Astrocyte (in vitro differentiated cells and primary cell): ENCODE measurements at regions not wholly inside any gene's neighbourhood (a gene's known extent, or its start where the extent isn't known, plus 50 kb on each side); places are given as distances from the start of the nearest gene placed in this dataset.

Source experiments
- DNase-seq: peaks from one replicate; pipeline ENCODE4 v3.0.0-alpha.2; 2010; ENCODE audit warnings: low read depth
- FAIRE-seq: peaks from 2 replicates; lab custom pipeline; 2011; peaks lifted over from hg19 to GRCh38; lab: Jason Lieb, UNC
- H2AFZ ChIP-seq: 2 replicates; pipeline ENCODE4 v1.6.0; 2012; ENCODE audit warnings: low read depth, low read length, inconsistent platforms
- H3K27ac ChIP-seq: 2 replicates; pipeline ENCODE4 v1.5.1; 2011; ENCODE audit warnings: low read depth, low read length, inconsistent platforms
- H3K27me3 ChIP-seq: 2 replicates; pipeline ENCODE4 v1.6.0; 2011; ENCODE audit warnings: low read length, inconsistent platforms; ENCODE audit not compliant: insufficient read depth
- H3K36me3 ChIP-seq: 2 replicates; pipeline ENCODE4 v1.5.1; 2011; ENCODE audit warnings: low read length, inconsistent platforms; ENCODE audit not compliant: insufficient read depth
- H3K4me1 ChIP-seq: 2 replicates; pipeline ENCODE4 v1.5.1; 2011; ENCODE audit warnings: low read length, inconsistent platforms; ENCODE audit not compliant: insufficient read depth
- H3K4me2 ChIP-seq: 2 replicates; pipeline ENCODE4 v1.6.0; 2012; ENCODE audit warnings: low read length, inconsistent platforms
- H3K4me3 ChIP-seq: 2 replicates; pipeline ENCODE4 v1.5.1; 2011; ENCODE audit warnings: low read depth, mild to moderate bottlenecking, low read length, inconsistent platforms; ENCODE audit not compliant: insufficient read depth
- H3K79me2 ChIP-seq: 2 replicates; pipeline ENCODE4 v1.6.0; 2012; ENCODE audit warnings: mild to moderate bottlenecking, low read length, inconsistent platforms; ENCODE audit not compliant: insufficient read depth
- H3K9ac ChIP-seq: 2 replicates; pipeline ENCODE4 v1.6.0; 2012; ENCODE audit warnings: mild to moderate bottlenecking, low read length, inconsistent platforms
- H3K9me3 ChIP-seq: 2 replicates; pipeline ENCODE4 v1.5.1; 2012; ENCODE audit warnings: low read depth, mild to moderate bottlenecking, low read length, inconsistent platforms; ENCODE audit not compliant: insufficient read depth
- H4K20me1 ChIP-seq: 2 replicates; pipeline ENCODE4 v1.6.0; 2012; ENCODE audit warnings: low read length, inconsistent platforms; ENCODE audit not compliant: insufficient read depth
- H3K27ac Mint-ChIP-seq: one replicate; pipeline ENCODE4 v1.8.0; 2021; ENCODE audit warnings: mild to moderate bottlenecking, mixed read lengths; ENCODE audit not compliant: unreplicated experiment
- H3K27me3 Mint-ChIP-seq: one replicate; pipeline ENCODE4 v1.8.0; 2021; ENCODE audit warnings: low read depth, mixed read lengths; ENCODE audit not compliant: unreplicated experiment
- H3K36me3 Mint-ChIP-seq: one replicate; pipeline ENCODE4 v1.8.0; 2021; ENCODE audit warnings: low read depth, mixed read lengths; ENCODE audit not compliant: unreplicated experiment
- H3K4me1 Mint-ChIP-seq: one replicate; pipeline ENCODE4 v1.8.0; 2021; ENCODE audit warnings: low read depth, mixed read lengths; ENCODE audit not compliant: unreplicated experiment
- H3K4me3 Mint-ChIP-seq: one replicate; pipeline ENCODE4 v1.8.0; 2021; ENCODE audit warnings: mild to moderate bottlenecking, moderate library complexity, mixed read lengths; ENCODE audit not compliant: unreplicated experiment
- H3K9me3 Mint-ChIP-seq: one replicate; pipeline ENCODE4 v1.8.0; 2021; ENCODE audit warnings: mild to moderate bottlenecking, mixed read lengths; ENCODE audit not compliant: unreplicated experiment
- EZH2 ChIP-seq: IDR thresholded peaks from 2 replicates; pipeline ENCODE4 v1.6.1; 2012; ENCODE audit warnings: mild to moderate bottlenecking, low read length, inconsistent platforms; ENCODE audit not compliant: insufficient read depth
- TF ChIP-seq, protein P1 (sequence below): IDR thresholded peaks from 2 replicates; pipeline ENCODE4 v1.5.1; 2011; ENCODE audit warnings: low read depth, mild to moderate bottlenecking, inconsistent platforms, low read length, moderate library complexity; ENCODE audit not compliant: insufficient read depth

DNA sequence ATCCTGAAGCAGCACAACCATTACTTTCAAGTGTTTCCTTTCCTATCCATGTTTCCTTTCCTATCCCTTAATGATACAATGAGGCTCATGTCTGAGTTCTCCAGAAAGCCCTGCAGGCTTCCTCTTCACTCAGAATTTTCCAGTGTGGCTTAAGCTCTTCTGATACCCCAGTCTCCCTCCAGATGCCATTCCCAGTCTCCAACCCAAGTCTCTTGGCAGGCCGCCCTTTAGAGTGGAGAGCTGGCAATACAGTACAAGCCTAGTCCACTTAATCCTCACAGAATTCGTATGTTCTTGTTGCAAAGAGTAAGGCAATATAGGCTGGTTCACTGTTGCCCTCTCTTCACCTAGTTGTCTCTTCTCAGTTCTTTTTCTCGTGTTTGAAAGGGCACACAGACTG lies 503.9 kb upstream of the MDFIC2 start:
- Mint-ChIP-seq H3K27ac (no peak overlapping the region), H3K4me1 (peaks cover 8% of the 10 kb centered on the region), H3K4me3 (no peak overlapping the region), H3K9me3 (peaks cover 10% of the 10 kb centered on the region), H3K27me3 (no peaks in the 10 kb centered on the region), H3K36me3 (peaks cover 1% of the 10 kb centered on the region)
- H3K27ac ChIP-seq, result no peak overlapping the region
- no peak overlapping the region for H3K4me2 ChIP-seq
- no peak overlapping the region for H2AFZ ChIP-seq
- H3K9me3 ChIP-seq, result no peaks in the 10 kb centered on the region
- DNase-seq (no peak), FAIRE-seq (no peak)
- H3K27me3 ChIP-seq, result no peaks in the 10 kb centered on the region
- no peaks in the 10 kb centered on the region for H3K79me2 ChIP-seq
- TF ChIP-seq, protein P1, sequence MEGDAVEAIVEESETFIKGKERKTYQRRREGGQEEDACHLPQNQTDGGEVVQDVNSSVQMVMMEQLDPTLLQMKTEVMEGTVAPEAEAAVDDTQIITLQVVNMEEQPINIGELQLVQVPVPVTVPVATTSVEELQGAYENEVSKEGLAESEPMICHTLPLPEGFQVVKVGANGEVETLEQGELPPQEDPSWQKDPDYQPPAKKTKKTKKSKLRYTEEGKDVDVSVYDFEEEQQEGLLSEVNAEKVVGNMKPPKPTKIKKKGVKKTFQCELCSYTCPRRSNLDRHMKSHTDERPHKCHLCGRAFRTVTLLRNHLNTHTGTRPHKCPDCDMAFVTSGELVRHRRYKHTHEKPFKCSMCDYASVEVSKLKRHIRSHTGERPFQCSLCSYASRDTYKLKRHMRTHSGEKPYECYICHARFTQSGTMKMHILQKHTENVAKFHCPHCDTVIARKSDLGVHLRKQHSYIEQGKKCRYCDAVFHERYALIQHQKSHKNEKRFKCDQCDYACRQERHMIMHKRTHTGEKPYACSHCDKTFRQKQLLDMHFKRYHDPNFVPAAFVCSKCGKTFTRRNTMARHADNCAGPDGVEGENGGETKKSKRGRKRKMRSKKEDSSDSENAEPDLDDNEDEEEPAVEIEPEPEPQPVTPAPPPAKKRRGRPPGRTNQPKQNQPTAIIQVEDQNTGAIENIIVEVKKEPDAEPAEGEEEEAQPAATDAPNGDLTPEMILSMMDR, result no peak
- TF ChIP-seq EZH2, result no peak
- no peak overlapping the region for H3K4me3 ChIP-seq
- no peak overlapping the region for H3K9ac ChIP-seq
- no peaks in the 10 kb centered on the region for H4K20me1 ChIP-seq
- no peaks in the 10 kb centered on the region for H3K4me1 ChIP-seq
- H3K36me3 ChIP-seq, result no peaks in the 10 kb centered on the region

DNA sequence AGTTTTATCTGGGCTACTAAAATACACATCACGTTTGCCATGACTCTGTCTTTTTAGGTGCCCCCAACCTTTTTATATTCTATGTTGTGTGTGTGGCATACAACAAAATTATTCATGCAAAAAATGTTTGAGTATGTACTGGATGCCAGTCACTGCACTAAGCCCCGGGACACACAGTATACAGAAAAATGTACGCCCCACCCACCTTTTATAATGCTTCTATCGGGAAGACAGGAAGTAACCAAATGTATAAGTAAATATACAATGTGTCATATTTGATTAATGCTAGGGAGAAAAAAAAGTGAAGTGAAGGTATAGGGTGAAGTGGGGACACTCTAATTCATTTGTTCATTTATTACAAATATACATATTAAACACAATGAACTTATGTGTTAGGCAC lies 503.4 kb upstream of the MDFIC2 start:
- Mint-ChIP-seq H3K27ac (no peak overlapping the region), H3K4me3 (no peak overlapping the region), H3K27me3 (no peaks in the 10 kb centered on the region), H3K36me3 (peaks cover 1% of the 10 kb centered on the region), H3K9me3 (peaks cover 10% of the 10 kb centered on the region), H3K4me1 (peaks cover 8% of the 10 kb centered on the region)
- TF ChIP-seq EZH2, result no peak
- TF ChIP-seq, protein P1, result no peak
- Histone ChIP-seq H3K36me3 (no peaks in the 10 kb centered on the region), H3K4me1 (no peaks in the 10 kb centered on the region), H3K27me3 (no peaks in the 10 kb centered on the region), H3K9ac (no peak overlapping the region), H3K4me3 (no peak overlapping the region), H2AFZ (no peak overlapping the region), H3K79me2 (no peaks in the 10 kb centered on the region), H3K9me3 (no peaks in the 10 kb centered on the region), H3K4me2 (no peak overlapping the region), H4K20me1 (no peaks in the 10 kb centered on the region), H3K27ac (no peak overlapping the region)
- FAIRE-seq (no peak), DNase-seq (no peak)

DNA sequence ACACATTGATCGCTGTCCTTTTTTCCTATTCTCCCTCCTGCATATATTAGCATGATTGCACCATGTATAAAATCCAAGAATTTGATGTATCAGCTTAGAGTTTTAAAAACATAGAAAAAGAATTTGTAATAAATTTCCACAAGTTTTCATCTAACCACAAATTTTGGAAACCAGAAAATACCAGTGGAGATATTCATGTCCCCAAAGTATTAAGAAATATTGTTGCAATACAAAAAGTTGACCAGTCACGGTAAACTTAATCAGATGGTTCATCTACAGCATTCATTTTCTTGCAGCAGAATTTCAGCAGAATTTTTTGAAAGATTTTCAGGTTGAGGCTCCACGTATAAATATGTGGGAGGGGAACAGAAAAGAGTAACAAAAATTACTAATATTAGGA lies 500.9 kb upstream of the MDFIC2 start:
- FAIRE-seq, result no peak
- H3K4me2 ChIP-seq, result no peak overlapping the region
- Mint-ChIP-seq H3K27me3 (no peaks in the 10 kb centered on the region), H3K27ac (no peak overlapping the region), H3K9me3 (peaks cover 7% of the 10 kb centered on the region), H3K4me1 (peaks cover 8% of the 10 kb centered on the region), H3K4me3 (no peak overlapping the region), H3K36me3 (peaks cover 1% of the 10 kb centered on the region)
- TF ChIP-seq EZH2, result no peak
- TF ChIP-seq, protein P1, result no peak
- H2AFZ ChIP-seq, result no peak overlapping the region
- no peak overlapping the region for H3K9ac ChIP-seq
- H3K9me3 ChIP-seq, result peaks cover 4% of the 10 kb centered on the region
- H4K20me1 ChIP-seq, result no peaks in the 10 kb centered on the region
- H3K27me3 ChIP-seq, result no peaks in the 10 kb centered on the region
- no peaks in the 10 kb centered on the region for H3K79me2 ChIP-seq
- no peak overlapping the region for H3K27ac ChIP-seq
- no peak overlapping the region for H3K4me3 ChIP-seq
- no peaks in the 10 kb centered on the region for H3K4me1 ChIP-seq
- H3K36me3 ChIP-seq, result no peaks in the 10 kb centered on the region
- no peak for DNase-seq
